ENCODE measurements at regions not wholly inside any gene's neighbourhood (a gene's known extent, or its start where the extent isn't known, plus 50 kb on each side); places are given as distances from the start of the nearest gene placed in this dataset.

- TF ChIP-seq EZH2 (IDR thresholded peaks at IDR 0.05; ENCODE audit: borderline replicate concordance, insufficient read depth, low read length, poor library complexity, severe bottlenecking) (no peak), RAD21 (conservative IDR thresholded peaks at IDR 0.05) (no peak), CTCF (IDR thresholded peaks at IDR 0.05; ENCODE audit: poor library complexity, severe bottlenecking) (no peak), EP300 (conservative IDR thresholded peaks at IDR 0.05; ENCODE audit: poor library complexity, severe bottlenecking) (no peak), TAF1 (IDR thresholded peaks at IDR 0.05; ENCODE audit: low read depth) (no peak), REST (IDR thresholded peaks at IDR 0.05; ENCODE audit: borderline replicate concordance) (no peak), POLR2AphosphoS5 (IDR thresholded peaks at IDR 0.05) (no peak)
Measured at GRCh38 chr7:120218712-120219111, 54.3 kb upstream of the KCND2 start.

Data from neural cell (in vitro differentiated cells).